Lower leg skin (tissue), 4 donors: ENCODE measurements at regions not wholly inside any gene's neighbourhood (a gene's known extent, or its start where the extent isn't known, plus 50 kb on each side); places are given as distances from the start of the nearest gene placed in this dataset.

Source experiments
- DNase-seq, 2 donors: peaks; one replicate each; pipeline ENCODE4 v3.0.0-alpha.2; 2019; ENCODE audit warnings: low spot score in 2 of 2
- H3K4me3 ChIP-seq: fragments of 200-600 bp; sonication (generic); 2 replicates; pipeline ENCODE4 v1.5.1; 2017; ENCODE audit warnings: mild to moderate bottlenecking, low read depth; ENCODE audit not compliant: poor library complexity, severe bottlenecking
- CTCF ChIP-seq, 3 donors: fragments of 450-650 bp; IDR thresholded peaks; one replicate each; pipeline ENCODE4 v1.5.1; 2016; ENCODE audit warnings: antibody characterized with exemption in 3 of 3, mild to moderate bottlenecking in 3 of 3, moderate library complexity in 2 of 3
- POLR2A ChIP-seq, 2 donors: fragments of 450-650 bp; IDR thresholded peaks; one replicate each; pipeline ENCODE4 v1.6.1; 2016 to 2017; ENCODE audit warnings: antibody characterized with exemption in 2 of 2, mild to moderate bottlenecking in 1 of 2, moderate library complexity in 1 of 2
- WGBS, 2 donors: methylation state at CpG; one replicate each; pipeline ENCODE4 v1.1.5; 2018; 5-methylcytosine and 5-hydroxymethylcytosine counted together
- intact Hi-C: fragments of 100-400 bp; cut with DNase I; formaldehyde crosslinking; loops from one replicate; pipeline ENCODE4 v1.15.0; 2023; ENCODE audit warnings: low total_unique reads

DNA sequence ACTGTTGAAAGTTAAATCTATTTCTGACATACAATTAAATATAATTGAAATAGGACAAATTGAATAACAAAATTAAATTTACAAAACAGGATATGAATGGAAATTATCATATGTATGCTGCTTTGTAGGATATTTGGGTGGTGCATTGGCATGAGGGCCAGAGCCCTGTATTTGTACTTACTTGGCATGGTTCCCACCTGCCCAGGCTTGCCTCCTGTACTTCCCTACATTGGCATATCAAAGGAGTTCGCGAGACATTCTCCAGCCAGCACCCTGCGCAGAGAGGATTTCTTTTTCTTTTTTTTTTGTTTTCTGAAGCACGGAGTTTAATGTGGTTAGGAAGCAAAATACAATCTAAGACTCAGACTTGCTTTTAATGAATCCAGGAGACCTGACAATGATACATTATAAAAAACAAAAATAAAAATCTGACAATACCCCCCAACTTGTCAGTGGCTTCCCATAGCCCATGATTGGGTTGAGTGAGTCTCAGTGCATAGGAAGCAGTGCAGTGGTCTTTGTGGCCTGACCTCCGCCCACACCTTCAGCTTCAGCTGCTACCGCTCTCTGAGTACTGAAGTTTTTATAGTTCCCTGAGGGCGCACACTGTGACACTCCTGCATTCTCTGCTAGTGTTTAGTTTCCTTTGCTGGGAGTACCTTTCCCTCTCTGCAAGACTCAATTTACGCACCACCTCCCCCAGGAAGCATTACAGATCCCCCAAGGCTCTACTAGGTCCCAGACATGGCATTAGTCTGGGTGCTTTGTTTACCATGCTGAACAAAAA lies 440.8 kb downstream of the UTRN start:
- intact Hi-C loops: no loop called here
- no peak for TF ChIP-seq CTCF (IDR thresholded peaks at IDR 0.05)
- TF ChIP-seq POLR2A (IDR thresholded peaks at IDR 0.05): no peak
- DNase-seq: no peak
- 58 to 63% methylated on average over 8 of the region's 8 CpGs for WGBS, 2 donors
- no peak overlapping the region for H3K4me3 ChIP-seq

GRCh38 chr6:144728804-144729203 lies 443.7 kb downstream of the UTRN start:
- 88 to 93% methylated on average over 4 of the region's 4 CpGs for WGBS, 2 donors

GRCh38 chr6:144729502-144729901 lies 444.4 kb downstream of the UTRN start:
- intact Hi-C loops: no loop called here
- 76 to 82% methylated on average over 3 of the region's 3 CpGs for WGBS, 2 donors
- TF ChIP-seq POLR2A (IDR thresholded peaks at IDR 0.05): no peak
- TF ChIP-seq CTCF (IDR thresholded peaks at IDR 0.05): no peak
- no peak for DNase-seq
- no peak overlapping the region for H3K4me3 ChIP-seq

More at GRCh38 chr6:144728804-144729203, 443.7 kb downstream of the UTRN start:
- intact Hi-C loops: no loop called here
- no peak for DNase-seq
- no peak overlapping the region for H3K4me3 ChIP-seq
- TF ChIP-seq POLR2A (IDR thresholded peaks at IDR 0.05) (no peak), CTCF (IDR thresholded peaks at IDR 0.05) (no peak)

- H3K4me3 ChIP-seq: no peak overlapping the region
- intact Hi-C loops: no loop called here
- no peak for DNase-seq
- TF ChIP-seq CTCF (IDR thresholded peaks at IDR 0.05) (no peak), POLR2A (IDR thresholded peaks at IDR 0.05) (no peak)
- 61 to 76% methylated on average over 5 of the region's 5 CpGs for WGBS, 2 donors
Observed at GRCh38 chr6:144730088-144730645, 445.0 kb downstream of the UTRN start.

DNA sequence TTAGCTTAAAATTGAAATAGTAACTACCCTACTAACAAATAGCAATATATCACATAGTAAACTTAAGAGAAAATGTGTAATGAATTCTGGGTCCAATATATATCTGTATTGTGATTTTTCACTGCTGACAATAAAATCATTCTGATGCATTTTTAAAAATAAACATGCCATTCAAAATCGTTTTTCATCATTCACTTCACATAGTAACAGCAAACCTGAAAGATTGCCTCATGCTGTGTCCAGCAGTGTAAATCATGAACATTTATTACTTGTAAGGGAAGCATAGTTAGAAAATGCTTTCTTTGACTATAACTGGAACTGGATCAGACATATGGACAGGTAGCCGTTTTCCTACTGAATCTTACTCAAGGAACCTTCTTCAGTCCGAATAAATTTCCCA lies 446.1 kb downstream of the UTRN start:
- DNase-seq: no peak
- TF ChIP-seq CTCF (IDR thresholded peaks at IDR 0.05): no peak
- TF ChIP-seq POLR2A (IDR thresholded peaks at IDR 0.05): no peak
- no peak overlapping the region for H3K4me3 ChIP-seq
- intact Hi-C loops: no loop called here
- WGBS, 2 donors: 81 to 82% methylated on average over 3 of the region's 3 CpGs
